ENCODE measurements at regions not wholly inside any gene's neighbourhood (a gene's known extent, or its start where the extent isn't known, plus 50 kb on each side); places are given as distances from the start of the nearest gene placed in this dataset.

GRCh38 chr20:39668038-39668437 lies 705.9 kb downstream of the DHX35 start:
- DNase-seq (ENCODE audit: low read depth in 2 of 2, low spot score in 1 of 2) = no peak

- no peak for DNase-seq (ENCODE audit: low read depth in 2 of 2, low spot score in 1 of 2)
These were observed 699.7 kb downstream of the DHX35 start for GRCh38 chr20:39661833-39662232.

- DNase-seq (ENCODE audit: low read depth in 2 of 2, low spot score in 1 of 2) = no peak
These were observed 698.8 kb downstream of the DHX35 start for GRCh38 chr20:39660965-39661364.

- DNase-seq (ENCODE audit: low read depth in 2 of 2, low spot score in 1 of 2) = no peak
These were observed 698.1 kb downstream of the DHX35 start for GRCh38 chr20:39660226-39660625.

- DNase-seq (ENCODE audit: low read depth in 2 of 2, low spot score in 1 of 2) = no peak
These were observed 696.7 kb downstream of the DHX35 start for GRCh38 chr20:39658662-39659409.

GRCh38 chr20:39654171-39654570 lies 692.0 kb downstream of the DHX35 start:
- DNase-seq (ENCODE audit: low read depth in 2 of 2, low spot score in 1 of 2) = no peak

GRCh38 chr20:39651645-39652325 lies 689.6 kb downstream of the DHX35 start:
- no peak for DNase-seq (ENCODE audit: low read depth in 2 of 2, low spot score in 1 of 2)

GRCh38 chr20:39646874-39647413 lies 684.8 kb downstream of the DHX35 start:
- no peak for DNase-seq (ENCODE audit: low read depth in 2 of 2, low spot score in 1 of 2)

- no peak for DNase-seq (ENCODE audit: low read depth in 2 of 2, low spot score in 1 of 2)
These were observed 683.0 kb downstream of the DHX35 start for GRCh38 chr20:39645131-39645530.

GRCh38 chr20:39643292-39643691 lies 681.1 kb downstream of the DHX35 start:
- DNase-seq (ENCODE audit: low read depth in 2 of 2, low spot score in 1 of 2) = no peak

- DNase-seq (ENCODE audit: low read depth in 2 of 2, low spot score in 1 of 2) = no peak
These were observed 679.3 kb downstream of the DHX35 start for GRCh38 chr20:39641423-39641822.

GRCh38 chr20:39640147-39640546 lies 678.0 kb downstream of the DHX35 start:
- DNase-seq (ENCODE audit: low read depth in 2 of 2, low spot score in 1 of 2) = no peak

GRCh38 chr20:39638731-39639130 lies 676.6 kb downstream of the DHX35 start:
- DNase-seq (ENCODE audit: low read depth in 2 of 2, low spot score in 1 of 2) = no peak

- DNase-seq (ENCODE audit: low read depth in 2 of 2, low spot score in 1 of 2) = no peak
These were observed 671.5 kb downstream of the DHX35 start for GRCh38 chr20:39633689-39634088.

GRCh38 chr20:39632757-39633156 lies 670.6 kb downstream of the DHX35 start:
- DNase-seq (ENCODE audit: low read depth in 2 of 2, low spot score in 1 of 2) = no peak

- DNase-seq (ENCODE audit: low read depth in 2 of 2, low spot score in 1 of 2) = no peak
These were observed 670.0 kb downstream of the DHX35 start for GRCh38 chr20:39632176-39632575.

GRCh38 chr20:39631557-39631956 lies 669.4 kb downstream of the DHX35 start:
- DNase-seq (ENCODE audit: low read depth in 2 of 2, low spot score in 1 of 2) = no peak

- DNase-seq (ENCODE audit: low read depth in 2 of 2, low spot score in 1 of 2) = no peak
These were observed 668.2 kb downstream of the DHX35 start for GRCh38 chr20:39630215-39630908.

- DNase-seq (ENCODE audit: low read depth in 2 of 2, low spot score in 1 of 2) = no peak
These were observed 665.6 kb downstream of the DHX35 start for GRCh38 chr20:39627765-39628164.

- no peak for DNase-seq (ENCODE audit: low read depth in 2 of 2, low spot score in 1 of 2)
These were observed 662.2 kb downstream of the DHX35 start for GRCh38 chr20:39624316-39624715.

GRCh38 chr20:39623584-39624234 lies 661.6 kb downstream of the DHX35 start:
- no peak for DNase-seq (ENCODE audit: low read depth in 2 of 2, low spot score in 1 of 2)

Measured in stimulated activated CD8-positive, alpha-beta memory T cell treated with anti-CD3 and anti-CD28 coated beads, Interleukin-4, amount 100 ng/mL, for 4 hours (primary cell).